ENCODE measurements at regions not wholly inside any gene's neighbourhood (a gene's known extent, or its start where the extent isn't known, plus 50 kb on each side); places are given as distances from the start of the nearest gene placed in this dataset.

DNA sequence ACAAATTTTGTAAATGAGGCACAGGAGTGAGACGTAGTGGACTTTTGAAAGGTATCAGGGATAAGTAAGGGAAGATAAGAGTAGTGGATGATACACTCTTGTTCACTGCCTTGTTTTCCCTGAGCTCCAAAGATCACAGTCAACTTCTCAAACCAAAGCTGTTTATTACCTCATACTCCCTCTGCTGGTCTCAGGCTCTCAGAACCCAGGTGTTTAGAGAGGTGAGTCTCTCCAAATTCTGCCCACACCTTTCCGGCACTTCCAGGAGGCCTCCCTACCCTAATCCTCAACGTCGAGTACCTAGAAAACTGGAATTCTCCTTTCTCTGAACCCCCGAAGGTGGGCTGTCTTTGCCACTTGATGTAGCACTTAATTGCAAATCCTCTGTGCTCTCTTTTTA is 621.1 kb downstream of the BCL11A start:
- no peak overlapping the region for H3K27ac ChIP-seq
- TF ChIP-seq, protein P1, sequence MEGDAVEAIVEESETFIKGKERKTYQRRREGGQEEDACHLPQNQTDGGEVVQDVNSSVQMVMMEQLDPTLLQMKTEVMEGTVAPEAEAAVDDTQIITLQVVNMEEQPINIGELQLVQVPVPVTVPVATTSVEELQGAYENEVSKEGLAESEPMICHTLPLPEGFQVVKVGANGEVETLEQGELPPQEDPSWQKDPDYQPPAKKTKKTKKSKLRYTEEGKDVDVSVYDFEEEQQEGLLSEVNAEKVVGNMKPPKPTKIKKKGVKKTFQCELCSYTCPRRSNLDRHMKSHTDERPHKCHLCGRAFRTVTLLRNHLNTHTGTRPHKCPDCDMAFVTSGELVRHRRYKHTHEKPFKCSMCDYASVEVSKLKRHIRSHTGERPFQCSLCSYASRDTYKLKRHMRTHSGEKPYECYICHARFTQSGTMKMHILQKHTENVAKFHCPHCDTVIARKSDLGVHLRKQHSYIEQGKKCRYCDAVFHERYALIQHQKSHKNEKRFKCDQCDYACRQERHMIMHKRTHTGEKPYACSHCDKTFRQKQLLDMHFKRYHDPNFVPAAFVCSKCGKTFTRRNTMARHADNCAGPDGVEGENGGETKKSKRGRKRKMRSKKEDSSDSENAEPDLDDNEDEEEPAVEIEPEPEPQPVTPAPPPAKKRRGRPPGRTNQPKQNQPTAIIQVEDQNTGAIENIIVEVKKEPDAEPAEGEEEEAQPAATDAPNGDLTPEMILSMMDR (IDR thresholded peaks at IDR 0.05; ENCODE audit: low read depth, low read length), result peak; percentile 39; the same call in 1 of the 2 replicates
- no peaks in the 10 kb centered on the region for H3K27me3 ChIP-seq (ENCODE audit: insufficient read depth, low read depth, severe bottlenecking)
- H3K36me3 ChIP-seq, result no peaks in the 10 kb centered on the region
- peaks cover 2% of the 10 kb centered on the region for H3K9me3 ChIP-seq (ENCODE audit: severe bottlenecking)
- no peak overlapping the region for H3K4me3 ChIP-seq (ENCODE audit: low read depth, low read length)
- no peak for DNase-seq

- H3K27me3 ChIP-seq (ENCODE audit: insufficient read depth, low read depth, severe bottlenecking), result no peaks in the 10 kb centered on the region
- peaks cover 3% of the 10 kb centered on the region for H3K9me3 ChIP-seq (ENCODE audit: severe bottlenecking)
- no peak overlapping the region for H3K27ac ChIP-seq
- H3K36me3 ChIP-seq, result no peaks in the 10 kb centered on the region
- H3K4me3 ChIP-seq (ENCODE audit: low read depth, low read length), result no peak overlapping the region
- no peak for DNase-seq
- TF ChIP-seq, protein P1 (IDR thresholded peaks at IDR 0.05; ENCODE audit: low read depth, low read length), result no peak
Observed at GRCh38 chr2:59930430-59930829, 623.0 kb downstream of the BCL11A start.

- Histone ChIP-seq H3K27me3 (ENCODE audit: insufficient read depth, low read depth, severe bottlenecking) (no peaks in the 10 kb centered on the region), H3K4me3 (ENCODE audit: low read depth, low read length) (no peak overlapping the region), H3K36me3 (no peaks in the 10 kb centered on the region), H3K27ac (no peak overlapping the region), H3K9me3 (ENCODE audit: severe bottlenecking) (peaks cover 3% of the 10 kb centered on the region)
- TF ChIP-seq, protein P1 (IDR thresholded peaks at IDR 0.05; ENCODE audit: low read depth, low read length), result no peak
- no peak for DNase-seq
Observed at GRCh38 chr2:59926731-59927130, 626.7 kb downstream of the BCL11A start.

DNA sequence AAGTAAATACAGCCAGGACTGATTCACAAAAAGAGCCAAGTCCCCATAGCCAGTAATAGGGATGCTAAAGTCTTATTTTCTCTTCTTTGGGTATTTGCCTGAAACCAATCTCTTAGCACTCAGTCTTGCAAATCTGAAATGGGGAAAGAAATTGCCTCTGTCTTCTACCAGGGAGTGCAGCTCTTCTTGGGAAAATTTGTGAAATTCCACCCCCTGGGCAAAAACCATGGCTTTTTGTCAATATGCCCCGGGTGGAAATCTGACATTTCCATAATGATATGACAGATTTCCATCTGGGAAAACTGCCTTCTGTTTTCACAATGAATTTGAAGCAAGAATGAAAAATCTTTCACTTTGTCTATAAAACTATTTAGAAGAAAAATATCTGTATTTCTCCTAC is 628.1 kb downstream of the BCL11A start:
- TF ChIP-seq, protein P1 (IDR thresholded peaks at IDR 0.05; ENCODE audit: low read depth, low read length), result no peak
- H3K27me3 ChIP-seq (ENCODE audit: insufficient read depth, low read depth, severe bottlenecking), result no peaks in the 10 kb centered on the region
- no peak for DNase-seq

DNA sequence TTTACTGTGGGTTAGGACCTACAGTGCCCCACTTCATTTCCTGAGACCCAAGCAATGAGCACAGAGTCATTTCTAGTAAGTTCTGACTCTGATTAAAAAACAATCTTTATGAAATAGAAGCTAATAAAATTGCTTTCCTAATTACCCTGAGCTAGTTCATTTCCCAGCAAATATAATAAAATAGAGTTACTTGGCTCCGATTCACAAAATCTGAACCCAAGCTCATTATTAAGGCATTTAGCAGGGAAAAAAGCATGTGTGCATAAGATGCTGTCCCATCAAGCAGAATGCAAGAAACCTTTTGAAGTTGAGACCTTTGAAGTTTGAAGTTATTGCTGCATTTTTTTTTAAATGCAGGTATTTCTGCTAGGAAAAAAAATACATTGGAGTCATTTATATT is 629.1 kb downstream of the BCL11A start:
- Histone ChIP-seq H3K27me3 (ENCODE audit: insufficient read depth, low read depth, severe bottlenecking) (no peaks in the 10 kb centered on the region), H3K36me3 (no peaks in the 10 kb centered on the region), H3K27ac (no peak overlapping the region), H3K4me3 (ENCODE audit: low read depth, low read length) (no peak overlapping the region), H3K9me3 (ENCODE audit: severe bottlenecking) (peaks cover 3% of the 10 kb centered on the region)
- DNase-seq, result no peak
- TF ChIP-seq, protein P1 (IDR thresholded peaks at IDR 0.05; ENCODE audit: low read depth, low read length), result no peak

More for the DNA sequence above, 628.1 kb downstream of the BCL11A start:
- peaks cover 3% of the 10 kb centered on the region for H3K9me3 ChIP-seq (ENCODE audit: severe bottlenecking)
- H3K36me3 ChIP-seq, result no peaks in the 10 kb centered on the region
- H3K4me3 ChIP-seq (ENCODE audit: low read depth, low read length), result no peak overlapping the region
- no peak overlapping the region for H3K27ac ChIP-seq

DNA sequence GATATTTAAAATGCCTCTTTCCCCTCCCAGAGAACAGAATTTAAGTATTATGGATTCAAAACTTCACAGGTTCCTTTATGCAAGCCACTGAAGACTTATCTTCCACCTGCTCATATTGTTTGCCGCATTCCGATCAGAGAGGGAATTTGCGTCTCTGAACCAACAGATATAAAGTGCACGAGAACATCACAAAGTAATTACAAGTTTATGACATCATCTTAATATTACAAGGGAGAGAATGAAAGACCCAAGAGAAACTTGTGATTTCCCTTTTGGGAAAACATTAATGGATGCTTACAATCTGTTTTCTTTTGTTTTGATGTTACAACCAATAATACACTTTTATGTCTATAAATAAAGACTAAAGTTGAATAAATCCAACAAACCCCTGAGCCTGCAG is 631.0 kb downstream of the BCL11A start:
- TF ChIP-seq, protein P1 (IDR thresholded peaks at IDR 0.05; ENCODE audit: low read depth, low read length), result no peak
- Histone ChIP-seq H3K27ac (no peak overlapping the region), H3K27me3 (ENCODE audit: insufficient read depth, low read depth, severe bottlenecking) (no peaks in the 10 kb centered on the region), H3K4me3 (ENCODE audit: low read depth, low read length) (no peak overlapping the region), H3K9me3 (ENCODE audit: severe bottlenecking) (peaks cover 2% of the 10 kb centered on the region), H3K36me3 (no peaks in the 10 kb centered on the region)
- no peak for DNase-seq

Data from WERI-Rb-1 (cell line).